GM23248 (cell line): ENCODE measurements at regions not wholly inside any gene's neighbourhood (a gene's known extent, or its start where the extent isn't known, plus 50 kb on each side); places are given as distances from the start of the nearest gene placed in this dataset.

ENCODE experiments used
- DNase-seq: peaks from one replicate; pipeline ENCODE4 v3.0.0-alpha.2; 2015
- H2AFZ ChIP-seq: fragments of 200-600 bp; sonication (generic); 2 replicates; pipeline ENCODE4 v1.6.1; 2016; ENCODE audit warnings: antibody characterized with exemption
- H3F3A ChIP-seq: fragments of 200-600 bp; sonication (generic); 2 replicates; pipeline ENCODE4 v1.6.1; 2016; ENCODE audit warnings: mild to moderate bottlenecking, antibody characterized with exemption, mixed run types; ENCODE audit not compliant: insufficient read depth
- H3K27ac ChIP-seq: fragments of 200-600 bp; sonication (generic); 2 replicates; pipeline ENCODE4 v1.5.1; 2016; ENCODE audit warnings: mild to moderate bottlenecking
- H3K27me3 ChIP-seq: fragments of 200-600 bp; sonication (generic); replicated peaks from 2 replicates; pipeline ENCODE4 v1.6.1; 2016; ENCODE audit warnings: mild to moderate bottlenecking; ENCODE audit not compliant: insufficient read depth
- H3K36me3 ChIP-seq: fragments of 200-600 bp; sonication (generic); 2 replicates; pipeline ENCODE4 v1.6.1; 2016; ENCODE audit warnings: low read depth, mild to moderate bottlenecking
- H3K4me1 ChIP-seq: fragments of 200-600 bp; sonication (generic); 2 replicates; pipeline ENCODE4 v1.6.1; 2016; ENCODE audit warnings: mild to moderate bottlenecking; ENCODE audit not compliant: insufficient read depth
- H3K4me2 ChIP-seq: fragments of 200-600 bp; sonication (generic); one replicate; pipeline ENCODE4 v1.6.1; 2016; ENCODE audit warnings: mild to moderate bottlenecking; ENCODE audit not compliant: unreplicated experiment
- H3K4me3 ChIP-seq: fragments of 200-600 bp; sonication (generic); 2 replicates; pipeline ENCODE4 v1.5.1; 2016; ENCODE audit warnings: mild to moderate bottlenecking
- H3K79me2 ChIP-seq: fragments of 200-600 bp; sonication (generic); 2 replicates; pipeline ENCODE4 v1.6.1; 2016; ENCODE audit warnings: mild to moderate bottlenecking; ENCODE audit not compliant: insufficient read depth
- H3K9ac ChIP-seq: fragments of 200-600 bp; sonication (generic); 2 replicates; pipeline ENCODE4 v1.6.1; 2016; ENCODE audit warnings: mild to moderate bottlenecking
- H3K9me2 ChIP-seq: fragments of 200-600 bp; sonication (generic); 2 replicates; pipeline ENCODE4 v1.6.1; 2016; ENCODE audit warnings: mixed run types, mild to moderate bottlenecking, moderate library complexity; ENCODE audit not compliant: insufficient read depth
- H3K9me3 ChIP-seq: fragments of 200-600 bp; sonication (generic); one replicate; pipeline ENCODE4 v1.6.1; 2017; ENCODE audit warnings: low read depth
- H4K20me1 ChIP-seq: fragments of 200-600 bp; sonication (generic); 2 replicates; pipeline ENCODE4 v1.6.0; 2016; ENCODE audit not compliant: insufficient read depth
- EZH2 ChIP-seq: fragments of 200-600 bp; sonication (generic); IDR thresholded peaks from 2 replicates; pipeline ENCODE4 v1.6.1; 2018; ENCODE audit warnings: antibody characterized with exemption, mild to moderate bottlenecking; ENCODE audit not compliant: insufficient read depth, poor library complexity, severe bottlenecking
- EZH2phosphoT487 ChIP-seq: fragments of 200-600 bp; sonication (generic); IDR thresholded peaks from 2 replicates; pipeline ENCODE4 v1.6.1; 2018; ENCODE audit warnings: antibody characterized with exemption, moderate library complexity, mild to moderate bottlenecking, low read depth; ENCODE audit not compliant: insufficient read depth
- WGBS, 2 experiments: methylation state at CpG; one replicate each; pipeline ENCODE4 v1.1.6; 2015 to 2017; ENCODE audit warnings: low lambda C conversion rate in 2 of 2, low coverage in 1 of 2; ENCODE audit errors: missing lambda C conversion rate in 2 of 2; 5-methylcytosine and 5-hydroxymethylcytosine counted together
- in situ Hi-C: fragments of 300-500 bp; cut with MboI; formaldehyde crosslinking; loops from 2 replicates; pipeline ENCODE4 v1.15.0; 2020

DNA sequence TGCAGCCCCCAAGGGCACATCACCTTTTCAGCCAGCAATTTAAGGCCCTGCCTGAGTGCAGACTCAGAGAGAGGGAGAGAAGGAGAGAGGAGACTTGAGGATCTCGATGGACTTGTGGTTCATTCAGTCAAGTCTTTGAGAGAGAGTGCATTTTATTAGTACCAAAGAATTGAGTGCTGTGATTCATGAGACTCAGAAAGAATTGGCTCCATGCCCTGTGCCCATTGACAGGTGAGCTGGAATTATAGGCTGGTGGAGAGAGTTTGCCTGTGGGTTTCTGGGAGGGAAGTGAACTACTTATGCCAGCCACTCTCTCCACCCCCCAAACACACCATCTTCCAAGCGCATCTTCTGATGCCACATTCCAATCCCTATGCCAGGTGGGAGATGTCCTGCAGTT is 236.8 kb downstream of the MN1 start:
- Histone ChIP-seq H2AFZ (no peak overlapping the region), H3K9ac (no peak overlapping the region), H3K9me2 (no peaks in the 10 kb centered on the region), H3K27ac (no peak overlapping the region), H3K36me3 (no peaks in the 10 kb centered on the region), H3K79me2 (no peaks in the 10 kb centered on the region), H3K4me3 (no peak overlapping the region), H3K4me1 (no peaks in the 10 kb centered on the region), H3F3A (no peaks in the 10 kb centered on the region), H3K27me3 (peaks cover 12% of the 10 kb centered on the region; the same call in 1 of the 2 replicates), H3K4me2 (no peak overlapping the region), H4K20me1 (no peaks in the 10 kb centered on the region), H3K9me3 (no peaks in the 10 kb centered on the region)
- TF ChIP-seq EZH2 (no peak), EZH2phosphoT487 (no peak)
- in situ Hi-C loops, result no loop called here
- no peak for DNase-seq
- WGBS, 2 experiments, result 81 to 91% methylated on average over 2 of the region's 2 CpGs

DNA sequence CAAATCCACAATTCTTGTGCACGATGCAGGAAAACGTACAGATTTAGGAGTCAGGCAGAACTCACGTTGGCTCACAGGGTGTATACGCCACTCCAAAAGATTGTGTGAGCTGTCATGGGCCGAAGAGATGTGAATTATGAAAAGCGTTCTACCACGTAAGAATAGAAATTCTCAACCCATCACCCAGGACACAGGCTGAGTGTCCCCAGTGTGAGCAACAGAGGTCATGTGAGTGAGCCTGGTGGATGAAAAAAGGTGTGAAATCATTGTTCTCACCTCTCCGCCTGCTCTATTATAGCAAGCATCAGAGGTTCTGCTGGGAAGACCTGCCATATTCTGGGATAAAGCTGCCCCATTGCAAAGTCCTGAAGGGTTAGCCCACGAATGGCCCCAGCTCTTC is 235.0 kb downstream of the MN1 start:
- Histone ChIP-seq H3K9me3 (no peaks in the 10 kb centered on the region), H3K27ac (no peak overlapping the region), H3K4me1 (no peaks in the 10 kb centered on the region), H3K9ac (no peak overlapping the region), H3K27me3 (peaks cover 18% of the 10 kb centered on the region), H3K79me2 (no peaks in the 10 kb centered on the region), H3K36me3 (no peaks in the 10 kb centered on the region), H2AFZ (no peak overlapping the region), H3F3A (no peaks in the 10 kb centered on the region), H3K4me2 (no peak overlapping the region), H3K9me2 (no peaks in the 10 kb centered on the region), H3K4me3 (no peak overlapping the region), H4K20me1 (no peaks in the 10 kb centered on the region)
- WGBS, 2 experiments, result 79% methylated on average over 9 of the region's 9 CpGs
- no peak for DNase-seq
- TF ChIP-seq EZH2phosphoT487 (no peak), EZH2 (no peak)
- in situ Hi-C loops, result no loop called here

DNA sequence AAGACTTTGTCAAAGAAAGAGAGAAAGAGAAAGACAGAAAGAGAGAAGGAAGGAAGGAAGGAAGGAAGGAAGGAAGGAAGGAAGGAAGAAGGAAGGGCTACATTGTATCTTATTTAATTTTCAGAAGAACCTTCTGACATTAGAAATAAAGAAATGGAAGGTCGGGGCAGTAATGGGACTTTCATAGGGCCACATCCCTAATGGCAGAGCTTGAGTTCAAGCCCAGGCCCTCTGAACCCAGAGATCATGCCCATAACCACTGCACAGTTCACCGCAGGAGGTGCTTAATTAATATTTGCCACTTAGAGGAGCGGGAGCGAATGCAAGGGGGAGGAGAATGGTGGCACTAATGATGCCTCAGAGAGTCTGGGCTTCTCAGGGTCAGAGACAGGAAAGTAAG is 233.3 kb downstream of the MN1 start:
- H3K27ac ChIP-seq, result no peak overlapping the region
- TF ChIP-seq EZH2phosphoT487, result no peak
- H3K9ac ChIP-seq, result no peak overlapping the region
- H3K27me3 ChIP-seq, result peaks cover 10% of the 10 kb centered on the region
- no peak overlapping the region for H3K4me2 ChIP-seq
- no peaks in the 10 kb centered on the region for H3K9me2 ChIP-seq
- WGBS, 2 experiments, result 66 to 79% methylated on average over 4 of the region's 4 CpGs
- in situ Hi-C loops, result no loop called here
- H3K9me3 ChIP-seq, result no peaks in the 10 kb centered on the region
- DNase-seq, result no peak
- H3K36me3 ChIP-seq, result no peaks in the 10 kb centered on the region
- H4K20me1 ChIP-seq, result no peaks in the 10 kb centered on the region
- no peaks in the 10 kb centered on the region for H3F3A ChIP-seq
- H3K4me1 ChIP-seq, result no peaks in the 10 kb centered on the region
- no peak overlapping the region for H2AFZ ChIP-seq
- no peaks in the 10 kb centered on the region for H3K79me2 ChIP-seq
- H3K4me3 ChIP-seq, result no peak overlapping the region

DNA sequence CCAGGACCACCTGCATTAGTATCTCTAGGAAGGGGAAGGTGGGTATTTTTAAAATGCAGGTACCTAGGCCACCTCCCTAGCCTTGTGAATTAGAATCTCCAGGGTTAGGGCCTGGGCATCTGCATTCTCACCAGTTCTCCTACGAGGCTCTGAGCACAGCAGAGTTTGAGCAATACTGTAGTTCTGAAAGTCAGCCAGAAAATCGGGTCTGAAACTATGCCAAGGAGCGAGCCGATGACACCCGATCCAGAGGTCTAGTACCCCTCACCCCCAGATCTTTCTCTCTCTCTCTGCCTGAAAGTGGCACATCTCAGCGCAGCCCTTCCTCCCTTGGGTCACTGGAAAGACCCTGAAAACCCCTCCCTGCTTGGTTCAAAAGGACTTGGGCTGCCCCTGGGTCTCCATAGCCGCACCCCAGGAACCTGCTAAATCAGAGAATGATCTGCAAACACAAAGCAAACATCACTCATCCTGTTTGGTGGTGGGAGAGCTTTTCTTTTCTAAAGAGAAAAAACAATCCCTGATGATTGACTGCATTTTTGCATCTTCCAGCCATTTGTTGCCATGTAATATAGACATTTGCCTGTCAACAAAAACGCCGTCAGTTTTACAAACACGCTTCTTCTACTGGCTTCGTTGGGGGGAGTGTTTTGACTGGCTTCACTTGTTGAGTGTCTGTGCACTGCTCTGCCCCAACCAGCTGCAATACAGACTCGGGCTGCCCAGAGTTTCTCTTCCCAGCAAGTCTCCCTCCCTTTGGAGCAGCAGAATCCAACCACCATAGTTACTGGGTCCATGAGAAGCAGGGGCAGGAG is 229.9 kb downstream of the MN1 start:
- Histone ChIP-seq H3K9ac (no peak overlapping the region), H3K27me3 (peaks cover 10% of the 10 kb centered on the region), H3F3A (no peaks in the 10 kb centered on the region), H3K9me2 (no peaks in the 10 kb centered on the region), H3K4me1 (no peaks in the 10 kb centered on the region), H3K36me3 (no peaks in the 10 kb centered on the region), H2AFZ (no peak overlapping the region), H4K20me1 (no peaks in the 10 kb centered on the region), H3K79me2 (no peaks in the 10 kb centered on the region), H3K27ac (no peak overlapping the region), H3K9me3 (no peaks in the 10 kb centered on the region), H3K4me2 (no peak overlapping the region), H3K4me3 (no peak overlapping the region)
- in situ Hi-C loops, result no loop called here
- WGBS, 2 experiments, result 51 to 54% methylated on average over 12 of the region's 12 CpGs
- DNase-seq, result no peak
- TF ChIP-seq EZH2 (no peak), EZH2phosphoT487 (no peak)

DNA sequence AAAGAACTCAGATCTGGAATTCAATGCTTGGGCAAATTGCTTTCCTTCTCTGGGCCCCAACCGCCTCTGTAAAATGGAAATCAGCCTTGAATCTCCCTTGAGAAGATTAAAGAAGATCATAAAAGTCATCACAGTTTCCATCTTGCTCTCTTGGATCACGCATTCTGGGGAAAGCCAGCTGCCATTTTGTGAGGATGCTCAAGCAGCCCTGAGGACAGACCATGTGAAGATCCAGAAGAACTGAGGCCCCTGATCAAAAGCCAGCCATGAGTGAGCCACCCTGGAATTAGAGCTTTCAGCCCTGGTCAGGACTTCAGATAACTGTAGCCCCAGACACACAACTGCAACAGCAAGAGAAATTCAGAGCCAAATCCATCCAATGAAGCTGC is 229.3 kb downstream of the MN1 start:
- Histone ChIP-seq H3K36me3 (no peaks in the 10 kb centered on the region), H3K4me2 (no peak overlapping the region), H3K9ac (no peak overlapping the region), H4K20me1 (no peaks in the 10 kb centered on the region), H3K79me2 (no peaks in the 10 kb centered on the region), H3K9me2 (no peaks in the 10 kb centered on the region), H3K4me3 (no peak overlapping the region), H3K9me3 (no peaks in the 10 kb centered on the region), H2AFZ (no peak overlapping the region), H3K27ac (no peak overlapping the region), H3K4me1 (no peaks in the 10 kb centered on the region), H3F3A (no peaks in the 10 kb centered on the region), H3K27me3 (peaks cover 10% of the 10 kb centered on the region)
- 88 to 93% methylated on average over 2 of the region's 2 CpGs for WGBS, 2 experiments
- DNase-seq, result no peak
- in situ Hi-C loops, result no loop called here
- TF ChIP-seq EZH2phosphoT487, result no peak
- TF ChIP-seq EZH2, result no peak
